CD8-positive, alpha-beta memory T cell (primary cell): ENCODE measurements at regions not wholly inside any gene's neighbourhood (a gene's known extent, or its start where the extent isn't known, plus 50 kb on each side); places are given as distances from the start of the nearest gene placed in this dataset.

Experiments
- CTCF ChIA-PET: fragments of 350-600 bp; sonication (Branson Sonifier 250); formaldehyde crosslinking; loops from one replicate; lab custom pipeline; 2021; ENCODE audit warnings: antibody characterized with exemption; lab: Charles Lee
- POLR2A ChIA-PET: fragments of 350-600 bp; sonication (Branson Sonifier 250); formaldehyde crosslinking; loops from one replicate; lab custom pipeline; 2021; ENCODE audit warnings: antibody characterized with exemption; lab: Charles Lee
- DNase-seq, 5 donors: peaks; one replicate each; pipeline versions ENCODE4 v3.0.0 to v3.0.0-alpha.2; 2020 to 2022; ENCODE audit warnings: mixed read lengths in 1 of 5
- H3K27ac ChIP-seq: one replicate; pipeline ENCODE4 v1.7.0; 2013; ENCODE audit warnings: low read depth, mild to moderate bottlenecking, low read length, moderate library complexity
- H3K27me3 ChIP-seq: 2 replicates; pipeline ENCODE4 v1.7.0; 2013; ENCODE audit warnings: low read length, mild to moderate bottlenecking; ENCODE audit not compliant: insufficient read depth, poor library complexity, severe bottlenecking
- H3K36me3 ChIP-seq: 2 replicates; pipeline ENCODE4 v1.7.0; 2013; ENCODE audit warnings: mild to moderate bottlenecking, low read length, moderate library complexity; ENCODE audit not compliant: insufficient read depth
- H3K4me1 ChIP-seq: 2 replicates; pipeline ENCODE4 v1.7.0; 2013; ENCODE audit warnings: mild to moderate bottlenecking, low read length, moderate library complexity; ENCODE audit not compliant: insufficient read depth
- H3K4me3 ChIP-seq: 2 replicates; pipeline ENCODE4 v1.7.0; 2013; ENCODE audit warnings: mild to moderate bottlenecking, low read length
- H3K9me3 ChIP-seq: 2 replicates; pipeline ENCODE4 v1.7.0; 2013; ENCODE audit warnings: mild to moderate bottlenecking, low read length
- H3K27ac Mint-ChIP-seq, 8 donors: one replicate each; pipeline ENCODE4 v1.8.0; 2020 to 2021; ENCODE audit warnings: mixed read lengths in 8 of 8, mild to moderate bottlenecking in 6 of 8, inconsistent platforms in 3 of 8, moderate library complexity in 3 of 8
- H3K27me3 Mint-ChIP-seq, 2 donors: one replicate each; pipeline ENCODE4 v1.8.0; 2020 to 2021; ENCODE audit warnings: mixed read lengths in 2 of 2, mild to moderate bottlenecking in 1 of 2, moderate library complexity in 1 of 2
- H3K36me3 Mint-ChIP-seq, 3 donors: one replicate each; pipeline ENCODE4 v1.8.0; 2020 to 2021; ENCODE audit warnings: mixed read lengths in 3 of 3, inconsistent platforms in 1 of 3, mild to moderate bottlenecking in 1 of 3
- H3K4me1 Mint-ChIP-seq, 3 donors: one replicate each; pipeline ENCODE4 v1.8.0; 2020 to 2021; ENCODE audit warnings: mixed read lengths in 3 of 3, inconsistent platforms in 1 of 3, mild to moderate bottlenecking in 1 of 3
- H3K4me3 Mint-ChIP-seq, 7 donors: one replicate each; pipeline ENCODE4 v1.8.0; 2020 to 2021; ENCODE audit warnings: mixed read lengths in 7 of 7, mild to moderate bottlenecking in 6 of 7, moderate library complexity in 4 of 7, inconsistent platforms in 2 of 7
- H3K9me3 Mint-ChIP-seq, 5 donors: one replicate each; pipeline ENCODE4 v1.8.0; 2020 to 2022; ENCODE audit warnings: mixed read lengths in 5 of 5, mild to moderate bottlenecking in 3 of 5, moderate library complexity in 2 of 5, inconsistent platforms in 1 of 5

DNA sequence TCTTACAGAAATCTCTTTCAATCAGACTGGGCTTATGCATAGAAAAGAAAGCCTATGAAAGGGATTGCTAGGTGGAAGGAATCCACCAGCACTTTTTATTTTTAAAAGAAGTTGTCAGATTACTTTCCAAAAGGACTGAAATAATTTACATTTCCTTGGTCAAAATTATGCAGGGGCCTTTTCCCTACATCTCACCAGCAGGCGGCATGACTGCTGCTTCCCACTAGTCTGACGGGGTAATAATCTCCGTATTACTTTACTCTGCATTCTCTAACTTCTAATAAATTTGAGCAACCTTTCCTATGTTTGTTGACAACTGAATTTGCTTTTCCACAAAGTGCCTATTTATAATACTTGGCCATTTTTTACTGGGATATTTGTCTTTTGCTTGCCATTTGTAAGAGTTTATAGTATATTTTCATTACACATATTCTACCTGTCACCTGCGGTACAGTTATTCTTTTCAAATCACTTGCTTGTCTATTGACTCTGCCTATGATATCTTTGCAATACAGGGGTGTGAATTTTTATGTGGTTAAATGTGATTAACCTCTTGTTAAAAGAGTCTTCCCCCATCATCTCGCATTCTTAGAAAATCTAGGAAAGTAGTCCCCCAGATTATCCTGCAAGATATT lies 51.9 kb upstream of the USP47 start:
- H3K36me3 Mint-ChIP-seq = no peaks in the 10 kb centered on the region
- no peaks in the 10 kb centered on the region for H3K9me3 ChIP-seq
- CTCF ChIA-PET = no interaction called here

DNA sequence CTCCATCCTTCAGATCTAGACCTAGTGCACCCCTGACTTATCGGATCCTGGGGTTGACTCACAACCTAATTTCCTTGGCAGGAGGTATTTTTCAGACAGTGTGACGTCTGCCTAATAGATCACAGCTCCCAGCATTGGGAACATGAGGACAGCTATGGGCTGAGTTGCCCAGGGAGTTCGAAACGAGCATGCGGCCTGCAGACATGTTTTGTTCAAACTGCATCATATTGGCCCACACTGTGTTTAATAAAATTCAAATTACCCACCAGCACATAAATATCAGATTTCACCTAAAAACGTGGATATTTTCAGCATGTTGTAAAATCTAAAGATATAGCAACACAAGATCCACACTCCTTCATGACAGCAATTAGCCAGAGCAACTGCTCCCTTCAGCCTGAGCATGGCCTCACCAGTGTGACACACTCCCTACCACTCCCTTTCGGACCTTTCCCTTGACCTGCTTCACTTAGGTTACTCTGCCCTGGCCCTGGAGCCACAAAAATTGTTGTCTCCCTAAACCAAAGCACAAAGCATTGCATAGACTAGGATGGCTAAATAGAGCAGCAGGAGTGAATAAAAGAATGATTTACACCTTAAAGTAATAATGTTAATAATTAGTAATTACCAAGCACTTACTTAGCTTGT lies 53.6 kb upstream of the USP47 start:
- Histone ChIP-seq H3K9me3 (no peaks in the 10 kb centered on the region), H3K4me3 (no peak overlapping the region), H3K27ac (no peak overlapping the region), H3K36me3 (no peaks in the 10 kb centered on the region), H3K27me3 (no peaks in the 10 kb centered on the region), H3K4me1 (no peaks in the 10 kb centered on the region)
- Mint-ChIP-seq H3K9me3 (no peaks in the 10 kb centered on the region), H3K4me3 (no peak overlapping the region), H3K36me3 (no peaks in the 10 kb centered on the region), H3K4me1 (no peaks in the 10 kb centered on the region), H3K27me3 (peaks cover 0 to 27% of the 10 kb centered on the region in 2 donors), H3K27ac (no peak overlapping the region)
- ChIA-PET POLR2A (no interaction called here), CTCF (interaction anchor here (0.7 to 7.5 kb wide), 19 partner anchors 10 to 995 kb away, joined by 3 to 57 read pairs (median 5); no protein-coding TSS in a partner anchor)
- no peak for DNase-seq

More for the DNA sequence above, 51.9 kb upstream of the USP47 start:
- H3K27ac Mint-ChIP-seq = no peak overlapping the region
- POLR2A ChIA-PET = no interaction called here
- no peak for DNase-seq
- H3K27me3 Mint-ChIP-seq = peaks cover 3 to 29% of the 10 kb centered on the region in 2 donors
- Histone ChIP-seq H3K36me3 (no peaks in the 10 kb centered on the region), H3K27me3 (no peaks in the 10 kb centered on the region), H3K4me3 (no peak overlapping the region), H3K4me1 (no peaks in the 10 kb centered on the region), H3K27ac (no peak overlapping the region)
- no peaks in the 10 kb centered on the region for H3K9me3 Mint-ChIP-seq
- no peaks in the 10 kb centered on the region for H3K4me1 Mint-ChIP-seq
- no peak overlapping the region for H3K4me3 Mint-ChIP-seq

DNA sequence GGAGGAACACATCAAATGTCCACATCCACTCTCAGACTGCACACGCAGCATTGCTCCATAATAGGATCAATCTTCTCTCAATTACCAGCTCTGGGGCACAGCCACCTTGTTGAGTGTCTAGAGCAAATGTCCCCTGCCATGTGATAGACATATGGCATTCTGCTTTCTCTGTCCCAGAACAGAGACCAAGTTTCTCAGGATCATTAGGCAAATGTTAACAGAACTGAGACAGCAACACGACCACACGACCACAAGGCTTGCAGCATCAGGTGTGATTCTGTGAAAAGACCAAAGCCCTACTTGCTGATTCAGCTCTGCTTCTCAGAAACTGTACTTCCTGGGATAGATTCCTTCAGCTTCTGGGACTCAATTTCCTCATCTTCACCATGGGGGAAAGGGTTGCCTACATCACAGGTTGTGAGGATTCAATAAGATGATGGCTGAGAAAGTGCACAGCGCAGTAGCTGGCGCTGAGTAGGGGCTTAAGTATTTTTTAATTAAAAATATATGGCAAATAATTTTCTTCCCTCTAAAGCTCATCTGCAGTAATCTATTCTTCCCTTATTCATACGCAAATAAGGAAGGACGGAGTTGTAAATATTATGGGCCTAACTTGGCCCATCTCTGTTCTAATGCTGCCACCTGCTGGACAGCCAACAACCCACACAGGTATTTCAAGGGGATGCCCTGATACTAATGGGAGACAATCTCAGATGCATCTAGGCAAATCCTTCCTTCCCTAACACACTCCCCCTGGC lies 54.3 kb upstream of the USP47 start:
- H3K27ac ChIP-seq = no peak overlapping the region
- no peaks in the 10 kb centered on the region for H3K4me1 ChIP-seq
- Mint-ChIP-seq H3K36me3 (no peaks in the 10 kb centered on the region), H3K4me3 (no peak overlapping the region), H3K27ac (no peak overlapping the region), H3K4me1 (no peaks in the 10 kb centered on the region), H3K27me3 (peaks cover 3 to 25% of the 10 kb centered on the region in 2 donors), H3K9me3 (no peaks in the 10 kb centered on the region)
- no peak overlapping the region for H3K4me3 ChIP-seq
- no peaks in the 10 kb centered on the region for H3K27me3 ChIP-seq
- DNase-seq = peak; percentile 49 to 72 (median 54)
- no peaks in the 10 kb centered on the region for H3K36me3 ChIP-seq
- no peaks in the 10 kb centered on the region for H3K9me3 ChIP-seq
- CTCF ChIA-PET = interaction anchor here (0.7 to 7.5 kb wide), 21 partner anchors 10 to 994 kb away, joined by 3 to 57 read pairs (median 5); no protein-coding TSS in a partner anchor
- POLR2A ChIA-PET = no interaction called here

DNA sequence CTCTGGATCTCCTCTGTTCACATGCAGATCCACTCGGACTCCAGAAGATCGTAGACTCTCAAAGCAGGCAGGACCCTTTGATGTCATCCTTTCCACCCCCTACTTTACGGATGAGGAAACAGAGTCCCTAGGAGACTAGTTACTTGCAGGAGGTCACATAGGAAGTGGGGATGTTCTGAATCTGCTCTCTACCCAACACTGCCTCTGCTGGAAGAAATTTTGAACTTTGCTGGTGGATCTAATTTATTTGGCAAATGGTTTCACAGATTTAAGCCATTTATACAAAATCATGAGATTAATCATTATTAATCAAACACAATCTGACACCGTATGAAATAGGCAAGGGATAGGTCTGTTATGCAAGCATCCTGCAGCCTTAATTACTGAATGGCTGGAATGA lies 55.0 kb upstream of the USP47 start:
- Histone ChIP-seq H3K27ac (no peak overlapping the region), H3K36me3 (no peaks in the 10 kb centered on the region), H3K9me3 (no peaks in the 10 kb centered on the region), H3K27me3 (no peaks in the 10 kb centered on the region), H3K4me1 (no peaks in the 10 kb centered on the region), H3K4me3 (no peak overlapping the region)
- H3K4me1 Mint-ChIP-seq = no peaks in the 10 kb centered on the region
- no peak overlapping the region for H3K4me3 Mint-ChIP-seq
- ChIA-PET POLR2A (no interaction called here), CTCF (interaction anchor here (1.0 to 7.5 kb wide), 15 partner anchors 9 to 991 kb away, joined by 3 to 57 read pairs (median 6); no protein-coding TSS in a partner anchor)
- no peak overlapping the region for H3K27ac Mint-ChIP-seq
- no peak for DNase-seq
- H3K27me3 Mint-ChIP-seq = peaks cover 3 to 25% of the 10 kb centered on the region in 2 donors
- H3K36me3 Mint-ChIP-seq = no peaks in the 10 kb centered on the region
- H3K9me3 Mint-ChIP-seq = no peaks in the 10 kb centered on the region

DNA sequence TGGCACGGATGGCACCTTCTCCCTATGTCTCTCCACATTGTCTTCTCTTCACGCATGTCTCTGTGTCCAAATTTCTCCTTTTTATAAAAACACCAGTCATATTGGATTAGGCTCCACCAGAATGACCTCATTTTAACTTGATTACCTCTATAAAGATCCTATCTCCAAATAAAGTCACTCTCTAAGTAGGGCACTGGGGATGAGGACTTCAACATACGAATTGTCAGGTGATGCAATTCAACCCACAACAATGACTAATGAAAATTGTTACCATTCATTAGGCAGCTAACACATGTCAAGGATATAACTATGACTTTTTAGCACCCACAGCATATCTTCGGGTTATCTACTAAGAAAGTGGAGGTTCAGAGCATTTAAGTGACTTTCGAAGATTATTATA lies 55.5 kb upstream of the USP47 start:
- Mint-ChIP-seq H3K9me3 (no peaks in the 10 kb centered on the region), H3K27ac (no peak overlapping the region), H3K36me3 (no peaks in the 10 kb centered on the region), H3K27me3 (peaks cover 3 to 25% of the 10 kb centered on the region in 2 donors), H3K4me1 (no peaks in the 10 kb centered on the region), H3K4me3 (no peak overlapping the region)
- DNase-seq = no peak
- H3K4me1 ChIP-seq = no peaks in the 10 kb centered on the region
- H3K27me3 ChIP-seq = no peaks in the 10 kb centered on the region
- H3K27ac ChIP-seq = no peak overlapping the region
- H3K36me3 ChIP-seq = no peaks in the 10 kb centered on the region
- ChIA-PET CTCF (interaction anchor here (2.5 to 7.5 kb wide), 2 partner anchors 15 to 758 kb away, joined by 9 to 57 read pairs; no protein-coding TSS in a partner anchor), POLR2A (no interaction called here)
- no peak overlapping the region for H3K4me3 ChIP-seq
- H3K9me3 ChIP-seq = no peaks in the 10 kb centered on the region

DNA sequence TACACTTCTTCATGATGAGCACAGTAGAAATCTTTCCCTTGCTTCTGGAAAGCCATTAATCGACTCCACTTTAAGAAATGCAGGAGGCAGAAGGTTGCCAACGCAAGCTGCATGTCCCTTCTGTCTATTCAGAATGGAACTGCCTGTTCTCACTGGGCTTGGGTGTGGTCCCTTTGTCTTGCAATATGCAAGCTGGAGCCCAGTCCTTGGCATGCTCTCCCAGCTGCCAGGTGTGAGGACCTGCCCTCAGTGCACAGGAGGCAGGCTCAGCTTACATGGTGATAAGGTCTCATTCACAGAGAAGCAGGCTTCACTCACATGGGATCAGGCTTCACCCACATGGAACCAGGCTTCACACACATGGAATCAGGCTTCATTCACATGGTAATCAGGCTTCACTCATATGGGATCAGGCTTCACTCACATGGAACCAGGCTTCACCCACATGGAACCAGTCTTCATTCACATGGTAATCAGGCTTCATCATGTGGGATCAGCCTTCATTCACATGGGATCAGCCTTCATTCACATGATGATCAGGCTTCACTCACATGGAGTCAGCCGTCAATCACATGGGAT lies 59.2 kb upstream of the USP47 start:
- H3K9me3 Mint-ChIP-seq = no peaks in the 10 kb centered on the region
- no peak overlapping the region for H3K4me3 Mint-ChIP-seq
- Histone ChIP-seq H3K9me3 (no peaks in the 10 kb centered on the region), H3K27ac (no peak overlapping the region), H3K36me3 (no peaks in the 10 kb centered on the region), H3K4me1 (no peaks in the 10 kb centered on the region), H3K27me3 (no peaks in the 10 kb centered on the region), H3K4me3 (no peak overlapping the region)
- H3K36me3 Mint-ChIP-seq = no peaks in the 10 kb centered on the region
- ChIA-PET CTCF (interaction anchor here (7.5 kb wide), 1 partner anchor 754 kb away, joined by 57 read pairs; no protein-coding TSS in a partner anchor), POLR2A (no interaction called here)
- H3K27me3 Mint-ChIP-seq = peaks cover 5 to 36% of the 10 kb centered on the region in 2 donors
- no peaks in the 10 kb centered on the region for H3K4me1 Mint-ChIP-seq
- H3K27ac Mint-ChIP-seq = peak overlapping the region in 1 of 8 donors; percentile 23
- DNase-seq = no peak

DNA sequence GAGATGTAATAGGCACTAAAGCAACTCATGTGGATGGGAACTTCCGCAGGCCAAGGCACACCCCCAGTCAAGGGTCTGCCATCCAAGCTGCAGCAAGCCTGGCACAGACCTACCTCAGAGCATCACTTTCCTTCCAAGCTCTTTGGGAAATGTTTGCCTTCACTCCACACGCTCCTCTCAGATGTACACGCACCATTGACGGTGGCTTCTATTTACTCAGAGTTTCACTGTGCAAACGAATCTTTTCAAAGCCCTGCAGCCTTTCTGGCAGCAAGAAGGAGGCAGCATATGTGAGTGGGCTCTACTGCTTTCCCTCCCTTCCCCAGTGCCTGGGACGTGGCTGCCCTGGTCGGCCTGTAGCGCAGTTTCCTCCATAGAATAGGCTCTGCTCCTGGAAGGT lies 60.9 kb upstream of the USP47 start:
- ChIA-PET POLR2A (no interaction called here), CTCF (interaction anchor here (1.4 kb wide), 1 partner anchor 753 kb away, joined by 3 read pairs; no protein-coding TSS in a partner anchor)
- H3K9me3 Mint-ChIP-seq = no peaks in the 10 kb centered on the region
- no peaks in the 10 kb centered on the region for H3K4me1 Mint-ChIP-seq
- H3K4me1 ChIP-seq = no peaks in the 10 kb centered on the region
- H3K4me3 ChIP-seq = no peak overlapping the region
- H3K4me3 Mint-ChIP-seq = no peak overlapping the region
- peaks cover 10 to 44% of the 10 kb centered on the region in 2 donors for H3K27me3 Mint-ChIP-seq
- H3K27ac ChIP-seq = no peak overlapping the region
- H3K36me3 Mint-ChIP-seq = no peaks in the 10 kb centered on the region
- H3K9me3 ChIP-seq = no peaks in the 10 kb centered on the region
- no peaks in the 10 kb centered on the region for H3K36me3 ChIP-seq
- H3K27ac Mint-ChIP-seq = no peak overlapping the region
- no peak for DNase-seq
- H3K27me3 ChIP-seq = no peaks in the 10 kb centered on the region
